ENCODE measurements at regions not wholly inside any gene's neighbourhood (a gene's known extent, or its start where the extent isn't known, plus 50 kb on each side); places are given as distances from the start of the nearest gene placed in this dataset.

DNA sequence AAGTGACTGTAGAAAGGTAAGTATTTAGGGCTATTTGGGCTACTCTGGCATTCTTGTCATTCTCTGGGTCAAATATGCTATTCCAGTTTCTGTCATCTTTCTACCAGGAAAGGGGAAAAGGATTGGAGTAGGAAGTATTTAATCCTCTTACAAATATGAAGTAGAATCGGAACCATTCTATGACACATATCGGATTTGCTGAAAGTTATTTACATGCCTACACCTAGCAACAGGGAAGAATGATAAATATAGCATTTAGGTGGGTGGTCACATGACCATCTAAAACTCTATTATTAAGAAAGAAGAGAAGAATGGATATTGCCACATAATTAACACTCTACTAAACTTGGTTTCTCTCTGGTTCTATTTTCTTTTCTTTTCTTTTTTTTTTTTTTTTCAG is 1353.1 kb downstream of the ZPLD1 start:
- TF ChIP-seq EP300 (conservative IDR thresholded peaks at IDR 0.05; ENCODE audit: poor library complexity, severe bottlenecking) (no peak), CTCF (IDR thresholded peaks at IDR 0.05; ENCODE audit: poor library complexity, severe bottlenecking) (no peak), REST (IDR thresholded peaks at IDR 0.05; ENCODE audit: borderline replicate concordance) (no peak), EZH2 (IDR thresholded peaks at IDR 0.05; ENCODE audit: borderline replicate concordance, insufficient read depth, low read length, poor library complexity, severe bottlenecking) (no peak), MXI1 (conservative IDR thresholded peaks at IDR 0.05; ENCODE audit: poor library complexity, severe bottlenecking) (no peak), RAD21 (conservative IDR thresholded peaks at IDR 0.05) (no peak), POLR2AphosphoS5 (IDR thresholded peaks at IDR 0.05) (no peak)
